Glutamatergic neuron (in vitro differentiated cells): ENCODE measurements at regions not wholly inside any gene's neighbourhood (a gene's known extent, or its start where the extent isn't known, plus 50 kb on each side); places are given as distances from the start of the nearest gene placed in this dataset.
A peak's percentile ranks its signal among the peaks of the same experiment; 100 is the strongest.

Experiments
- DNase-seq: peaks from one replicate; pipeline ENCODE4 v3.0.0; 2022
- H3K27ac Mint-ChIP-seq: one replicate; pipeline ENCODE4 v1.8.0; 2020; ENCODE audit warnings: mild to moderate bottlenecking, mixed read lengths, inconsistent platforms; ENCODE audit not compliant: unreplicated experiment
- H3K27me3 Mint-ChIP-seq: one replicate; pipeline ENCODE4 v1.8.0; 2020; ENCODE audit warnings: mild to moderate bottlenecking, moderate library complexity, mixed read lengths, inconsistent platforms; ENCODE audit not compliant: unreplicated experiment
- H3K36me3 Mint-ChIP-seq: one replicate; pipeline ENCODE4 v1.8.0; 2020; ENCODE audit warnings: mild to moderate bottlenecking, mixed read lengths, inconsistent platforms; ENCODE audit not compliant: unreplicated experiment
- H3K4me1 Mint-ChIP-seq: one replicate; pipeline ENCODE4 v1.8.0; 2020; ENCODE audit warnings: mild to moderate bottlenecking, low read depth, mixed read lengths, inconsistent platforms; ENCODE audit not compliant: unreplicated experiment
- H3K4me3 Mint-ChIP-seq: one replicate; pipeline ENCODE4 v1.8.0; 2020; ENCODE audit warnings: mild to moderate bottlenecking, mixed read lengths, inconsistent platforms; ENCODE audit not compliant: unreplicated experiment
- H3K9me3 Mint-ChIP-seq: one replicate; pipeline ENCODE4 v1.8.0; 2020; ENCODE audit warnings: mild to moderate bottlenecking, moderate library complexity, mixed read lengths, inconsistent platforms; ENCODE audit not compliant: unreplicated experiment
- CTCF ChIP-seq: fragments of 200-600 bp; sonication (generic); IDR thresholded peaks from one replicate; pipeline ENCODE4 v1.5.0; 2021; ENCODE audit not compliant: partially characterized antibody, unreplicated experiment

- Mint-ChIP-seq H3K27me3 (peaks cover 1% of the 10 kb centered on the region), H3K9me3 (no peaks in the 10 kb centered on the region), H3K4me1 (no peaks in the 10 kb centered on the region), H3K27ac (no peak overlapping the region), H3K4me3 (no peak overlapping the region), H3K36me3 (no peaks in the 10 kb centered on the region)
- DNase-seq = no peak
- no peak for TF ChIP-seq CTCF
These were observed 51.0 kb upstream of the PCBP1 start for GRCh38 chr2:70036290-70036689.

GRCh38 chr2:70035344-70035844, 51.9 kb upstream of the PCBP1 start:
- Mint-ChIP-seq H3K9me3 (peaks cover 2% of the 10 kb centered on the region), H3K27me3 (peaks cover 1% of the 10 kb centered on the region), H3K4me3 (no peak overlapping the region), H3K27ac (no peak overlapping the region), H3K4me1 (no peaks in the 10 kb centered on the region), H3K36me3 (no peaks in the 10 kb centered on the region)
- TF ChIP-seq CTCF = no peak
- DNase-seq = no peak

- no peak overlapping the region for H3K4me3 Mint-ChIP-seq
- H3K27me3 Mint-ChIP-seq = peaks cover 5% of the 10 kb centered on the region
- no peak for DNase-seq
- H3K9me3 Mint-ChIP-seq = peaks cover 2% of the 10 kb centered on the region
- TF ChIP-seq CTCF = no peak
- peak overlapping the region; percentile 17 for H3K27ac Mint-ChIP-seq
- H3K36me3 Mint-ChIP-seq = no peaks in the 10 kb centered on the region
- no peaks in the 10 kb centered on the region for H3K4me1 Mint-ChIP-seq
These were observed 56.4 kb upstream of the PCBP1 start for GRCh38 chr2:70030724-70031420.

DNA sequence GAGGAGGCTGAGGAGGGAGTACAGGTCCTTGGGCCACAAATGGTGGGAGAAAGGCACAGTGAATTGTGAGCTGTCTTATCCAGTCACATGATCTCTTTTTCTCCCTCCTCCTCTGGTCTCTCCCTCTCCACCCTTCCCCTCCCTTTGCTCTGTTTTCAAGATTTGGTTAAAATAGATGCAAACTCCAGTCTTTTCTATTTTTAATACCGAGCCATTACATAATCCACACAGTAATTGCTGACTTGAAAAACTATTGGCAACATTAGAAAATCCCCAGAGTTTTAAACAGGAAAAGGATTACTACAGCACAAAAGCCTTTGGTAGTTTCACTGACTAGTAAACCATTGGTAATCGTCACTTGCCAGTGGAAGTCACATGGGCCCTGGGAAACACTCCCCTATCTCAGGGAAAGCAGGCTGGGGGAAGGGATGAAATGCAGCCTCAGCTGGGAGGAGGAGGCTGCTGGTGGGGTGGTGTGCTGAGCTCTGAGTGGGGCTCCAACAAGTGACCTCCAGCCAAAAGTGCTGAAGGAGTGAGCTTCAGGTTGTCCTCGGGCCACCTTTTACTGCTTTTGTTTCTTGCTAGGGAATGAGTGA, 57.4 kb upstream of the PCBP1 start:
- no peak overlapping the region for H3K4me3 Mint-ChIP-seq

More for the DNA sequence above, 57.4 kb upstream of the PCBP1 start:
- Mint-ChIP-seq H3K27ac (peak overlapping the region; percentile 17), H3K4me1 (peaks cover 2% of the 10 kb centered on the region), H3K9me3 (peaks cover 2% of the 10 kb centered on the region), H3K36me3 (peaks cover 4% of the 10 kb centered on the region), H3K27me3 (peaks cover 7% of the 10 kb centered on the region)
- TF ChIP-seq CTCF = no peak
- DNase-seq = no peak
